ENCODE measurements at regions not wholly inside any gene's neighbourhood (a gene's known extent, or its start where the extent isn't known, plus 50 kb on each side); places are given as distances from the start of the nearest gene placed in this dataset.
"Not testable (repeated sequence)": the region's sequence is repeated elsewhere in the genome, so short reads cannot be mapped to it uniquely, and the experiment has no call there.

- ATAC-seq (replicated peaks; ENCODE audit: extremely low read depth, poor library complexity, severe bottlenecking) (no peak), DNase-seq (ENCODE audit: low spot score in 2 of 2) (no peak)
- H3K36me3 Mint-ChIP-seq (ENCODE audit: insufficient read depth): no peaks in the 10 kb centered on the region
- no peaks in the 10 kb centered on the region for H3K27me3 Mint-ChIP-seq
- H3K27ac Mint-ChIP-seq (ENCODE audit: low read depth): no peak overlapping the region
- no peak overlapping the region for H3K4me3 Mint-ChIP-seq
- H3K4me1 Mint-ChIP-seq: no peaks in the 10 kb centered on the region
- no peaks in the 10 kb centered on the region for H3K9me3 Mint-ChIP-seq
These were observed 82.9 kb upstream of the PNPLA4 start for GRCh38 chrX:8010105-8010504.

- peak overlapping the region; percentile 44 for H3K27ac Mint-ChIP-seq (ENCODE audit: low read depth)
- H3K4me1 Mint-ChIP-seq: no peaks in the 10 kb centered on the region
- no peaks in the 10 kb centered on the region for H3K36me3 Mint-ChIP-seq (ENCODE audit: insufficient read depth)
- H3K9me3 Mint-ChIP-seq: no peaks in the 10 kb centered on the region
- ATAC-seq (replicated peaks; ENCODE audit: extremely low read depth, poor library complexity, severe bottlenecking) (no peak), DNase-seq (ENCODE audit: low spot score in 2 of 2) (no peak)
- H3K27me3 Mint-ChIP-seq: no peaks in the 10 kb centered on the region
- no peak overlapping the region for H3K4me3 Mint-ChIP-seq
These were observed 78.6 kb upstream of the PNPLA4 start for GRCh38 chrX:8005678-8006347.

GRCh38 chrX:8003147-8003883 is 76.1 kb upstream of the PNPLA4 start:
- no peaks in the 10 kb centered on the region for H3K27me3 Mint-ChIP-seq
- no peak overlapping the region for H3K4me3 Mint-ChIP-seq
- no peaks in the 10 kb centered on the region for H3K9me3 Mint-ChIP-seq
- no peaks in the 10 kb centered on the region for H3K36me3 Mint-ChIP-seq (ENCODE audit: insufficient read depth)
- H3K27ac Mint-ChIP-seq (ENCODE audit: low read depth): no peak overlapping the region
- DNase-seq (ENCODE audit: low spot score in 2 of 2) (no peak), ATAC-seq (replicated peaks; ENCODE audit: extremely low read depth, poor library complexity, severe bottlenecking) (no peak)
- H3K4me1 Mint-ChIP-seq: no peaks in the 10 kb centered on the region

GRCh38 chrX:7996851-7997250 is 69.6 kb upstream of the PNPLA4 start:
- ATAC-seq (replicated peaks; ENCODE audit: extremely low read depth, poor library complexity, severe bottlenecking) (no peak), DNase-seq (ENCODE audit: low spot score in 2 of 2) (no peak)
- H3K27me3 Mint-ChIP-seq: no peaks in the 10 kb centered on the region
- H3K4me3 Mint-ChIP-seq: no peak overlapping the region
- no peak overlapping the region for H3K27ac Mint-ChIP-seq (ENCODE audit: low read depth)
- H3K36me3 Mint-ChIP-seq (ENCODE audit: insufficient read depth): no peaks in the 10 kb centered on the region
- no peaks in the 10 kb centered on the region for H3K9me3 Mint-ChIP-seq
- H3K4me1 Mint-ChIP-seq: no peaks in the 10 kb centered on the region

GRCh38 chrX:7996414-7996813 is 69.2 kb upstream of the PNPLA4 start:
- no peak overlapping the region for H3K4me3 Mint-ChIP-seq
- no peaks in the 10 kb centered on the region for H3K27me3 Mint-ChIP-seq
- H3K36me3 Mint-ChIP-seq (ENCODE audit: insufficient read depth): no peaks in the 10 kb centered on the region
- H3K27ac Mint-ChIP-seq (ENCODE audit: low read depth): no peak overlapping the region
- no peaks in the 10 kb centered on the region for H3K9me3 Mint-ChIP-seq
- no peak for ATAC-seq (replicated peaks; ENCODE audit: extremely low read depth, poor library complexity, severe bottlenecking)
- no peak for DNase-seq (ENCODE audit: low spot score in 2 of 2)
- H3K4me1 Mint-ChIP-seq: no peaks in the 10 kb centered on the region

GRCh38 chrX:7993873-7994272 is 66.7 kb upstream of the PNPLA4 start:
- Mint-ChIP-seq H3K27me3 (no peaks in the 10 kb centered on the region), H3K9me3 (no peaks in the 10 kb centered on the region), H3K4me3 (no peak overlapping the region), H3K36me3 (ENCODE audit: insufficient read depth) (no peaks in the 10 kb centered on the region), H3K4me1 (no peaks in the 10 kb centered on the region), H3K27ac (ENCODE audit: low read depth) (no peak overlapping the region)
- no peak for ATAC-seq (replicated peaks; ENCODE audit: extremely low read depth, poor library complexity, severe bottlenecking)
- DNase-seq (ENCODE audit: low spot score in 2 of 2): no peak

- H3K4me1 Mint-ChIP-seq; H3K36me3 Mint-ChIP-seq (ENCODE audit: insufficient read depth); H3K4me3 Mint-ChIP-seq; DNase-seq (ENCODE audit: low spot score in 2 of 2); H3K9me3 Mint-ChIP-seq; H3K27ac Mint-ChIP-seq (ENCODE audit: low read depth); H3K27me3 Mint-ChIP-seq; ATAC-seq (replicated peaks; ENCODE audit: extremely low read depth, poor library complexity, severe bottlenecking): not testable (repeated sequence)
These were observed 61.0 kb upstream of the PNPLA4 start for GRCh38 chrX:7988013-7988759.

- Mint-ChIP-seq H3K27me3 (no peaks in the 10 kb centered on the region), H3K27ac (ENCODE audit: low read depth) (no peak overlapping the region), H3K4me1 (no peaks in the 10 kb centered on the region), H3K9me3 (no peaks in the 10 kb centered on the region), H3K4me3 (no peak overlapping the region), H3K36me3 (ENCODE audit: insufficient read depth) (peaks cover 2% of the 10 kb centered on the region)
- no peak for DNase-seq (ENCODE audit: low spot score in 2 of 2)
- no peak for ATAC-seq (replicated peaks; ENCODE audit: extremely low read depth, poor library complexity, severe bottlenecking)
These were observed 60.2 kb upstream of the PNPLA4 start for GRCh38 chrX:7987160-7988012.

- not testable (repeated sequence) for H3K4me3 Mint-ChIP-seq; H3K4me1 Mint-ChIP-seq; H3K27ac Mint-ChIP-seq (ENCODE audit: low read depth); H3K36me3 Mint-ChIP-seq (ENCODE audit: insufficient read depth); H3K9me3 Mint-ChIP-seq; ATAC-seq (replicated peaks; ENCODE audit: extremely low read depth, poor library complexity, severe bottlenecking); DNase-seq (ENCODE audit: low spot score in 2 of 2); H3K27me3 Mint-ChIP-seq
These were observed 59.5 kb upstream of the PNPLA4 start for GRCh38 chrX:7986738-7987137.

GRCh38 chrX:7985568-7985967 is 58.4 kb upstream of the PNPLA4 start:
- H3K36me3 Mint-ChIP-seq (ENCODE audit: insufficient read depth): peaks cover 2% of the 10 kb centered on the region
- H3K4me1 Mint-ChIP-seq: no peaks in the 10 kb centered on the region
- H3K9me3 Mint-ChIP-seq: no peaks in the 10 kb centered on the region
- H3K4me3 Mint-ChIP-seq: no peak overlapping the region
- no peak for DNase-seq (ENCODE audit: low spot score in 2 of 2)
- H3K27ac Mint-ChIP-seq (ENCODE audit: low read depth): no peak overlapping the region
- no peak for ATAC-seq (replicated peaks; ENCODE audit: extremely low read depth, poor library complexity, severe bottlenecking)
- H3K27me3 Mint-ChIP-seq: no peaks in the 10 kb centered on the region

GRCh38 chrX:7983581-7983980 is 56.4 kb upstream of the PNPLA4 start:
- Mint-ChIP-seq H3K27me3 (no peaks in the 10 kb centered on the region), H3K9me3 (no peaks in the 10 kb centered on the region), H3K36me3 (ENCODE audit: insufficient read depth) (peaks cover 2% of the 10 kb centered on the region), H3K4me1 (no peaks in the 10 kb centered on the region), H3K27ac (ENCODE audit: low read depth) (no peak overlapping the region), H3K4me3 (no peak overlapping the region)
- DNase-seq (ENCODE audit: low spot score in 2 of 2) (no peak), ATAC-seq (replicated peaks; ENCODE audit: extremely low read depth, poor library complexity, severe bottlenecking) (no peak)
